HG02981 (cell line): ENCODE measurements at regions not wholly inside any gene's neighbourhood (a gene's known extent, or its start where the extent isn't known, plus 50 kb on each side); places are given as distances from the start of the nearest gene placed in this dataset.
A peak's percentile ranks its signal among the peaks of the same experiment; 100 is the strongest.

Experiments used
- ATAC-seq: cut with Tn5 transposase; IDR thresholded peaks from one replicate; pipeline ENCODE4 v1.9.1; 2021; ENCODE audit warnings: mild to moderate bottlenecking, moderate library complexity; ENCODE audit not compliant: unreplicated experiment

GRCh38 chr13:30128095-30128494 lies 179.3 kb downstream of the KATNAL1 start:
- ATAC-seq: no peak

DNA sequence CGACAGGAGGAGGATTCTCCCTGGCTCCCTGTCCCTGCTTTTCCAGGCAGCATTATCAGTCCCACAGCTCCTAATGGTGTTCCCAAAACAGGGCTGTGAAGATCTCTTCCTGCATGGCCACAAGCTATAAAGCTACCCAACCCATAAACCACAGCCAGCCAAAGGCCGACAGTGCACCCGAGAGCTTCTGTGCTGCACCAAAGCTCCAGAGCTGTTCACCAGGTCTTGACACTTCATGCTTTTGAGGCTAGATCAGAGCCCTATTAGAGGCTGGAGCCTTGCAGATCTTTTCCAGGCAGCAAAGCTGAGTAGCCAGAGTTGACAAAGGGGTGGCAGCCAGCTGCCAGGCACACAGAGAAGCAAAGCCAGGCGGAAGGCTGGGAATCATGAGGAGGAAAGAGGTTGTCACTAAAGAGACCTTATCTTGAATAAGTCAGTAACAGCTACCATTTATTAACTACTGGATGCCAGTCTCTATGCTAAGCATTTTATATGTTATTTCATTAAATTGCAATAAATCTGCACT lies 180.4 kb downstream of the KATNAL1 start:
- ATAC-seq: no peak

GRCh38 chr13:30125422-30126073 lies 181.8 kb downstream of the KATNAL1 start:
- no peak for ATAC-seq

GRCh38 chr13:30124131-30124768 lies 183.1 kb downstream of the KATNAL1 start:
- ATAC-seq: no peak

DNA sequence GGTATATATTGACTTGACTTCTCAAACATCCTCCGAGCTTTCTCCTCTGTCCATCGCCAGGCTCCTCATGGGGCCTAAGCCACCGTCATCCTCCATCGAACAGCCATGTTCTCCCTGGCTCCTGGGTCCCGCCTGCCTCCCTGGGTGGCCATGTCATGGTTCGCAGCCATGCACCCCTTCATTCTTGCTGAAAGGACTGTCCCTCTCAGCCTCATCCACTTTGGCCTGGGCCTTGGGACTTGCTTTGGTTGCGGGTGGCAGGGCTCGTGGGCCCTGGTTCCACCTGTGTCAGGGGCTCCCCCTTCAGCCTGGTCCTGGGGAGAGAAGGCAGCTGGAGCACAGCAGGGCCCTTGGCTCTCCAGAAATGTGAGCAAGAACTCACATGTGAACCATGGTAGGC lies 183.8 kb downstream of the KATNAL1 start:
- no peak for ATAC-seq

DNA sequence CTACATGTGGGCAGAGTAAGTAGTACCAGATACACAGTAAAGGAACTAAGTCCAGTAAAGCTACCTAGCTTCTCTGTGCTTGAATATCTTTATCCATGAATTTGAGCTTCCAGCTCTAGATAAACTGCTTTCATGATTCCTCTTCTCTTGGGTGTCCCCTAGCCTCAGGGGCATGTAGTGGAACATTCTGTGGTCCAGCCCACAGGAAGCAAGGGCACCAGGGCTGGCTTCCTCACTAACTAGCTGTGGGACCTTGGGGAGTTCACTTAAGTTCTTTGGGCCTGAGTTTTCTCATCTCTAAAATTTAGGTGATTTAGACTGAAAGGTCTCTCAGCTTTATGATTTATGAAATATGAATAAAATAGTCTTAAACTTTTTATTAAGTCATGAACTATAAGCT lies 185.7 kb downstream of the KATNAL1 start:
- no peak for ATAC-seq

DNA sequence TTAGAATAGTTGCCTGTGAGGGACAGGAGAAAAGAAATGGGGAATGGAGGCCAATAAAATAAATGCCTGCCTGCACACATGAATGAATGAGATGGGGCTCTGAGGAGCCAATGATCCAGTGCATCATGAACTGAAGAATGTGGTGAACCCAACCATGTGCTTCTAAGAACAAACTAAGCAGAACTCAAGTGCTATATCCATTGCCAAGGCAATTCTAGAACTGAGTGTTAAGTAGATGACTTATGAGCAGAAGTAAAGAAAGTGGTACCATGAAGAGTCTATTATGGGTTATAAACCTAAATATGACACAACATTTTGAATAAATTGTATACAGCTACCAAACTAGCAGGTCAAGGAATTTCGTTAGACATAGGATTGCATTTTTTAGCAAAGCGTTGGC lies 186.1 kb downstream of the KATNAL1 start:
- no peak for ATAC-seq

GRCh38 chr13:30120133-30120822 lies 187.1 kb downstream of the KATNAL1 start:
- no peak for ATAC-seq

DNA sequence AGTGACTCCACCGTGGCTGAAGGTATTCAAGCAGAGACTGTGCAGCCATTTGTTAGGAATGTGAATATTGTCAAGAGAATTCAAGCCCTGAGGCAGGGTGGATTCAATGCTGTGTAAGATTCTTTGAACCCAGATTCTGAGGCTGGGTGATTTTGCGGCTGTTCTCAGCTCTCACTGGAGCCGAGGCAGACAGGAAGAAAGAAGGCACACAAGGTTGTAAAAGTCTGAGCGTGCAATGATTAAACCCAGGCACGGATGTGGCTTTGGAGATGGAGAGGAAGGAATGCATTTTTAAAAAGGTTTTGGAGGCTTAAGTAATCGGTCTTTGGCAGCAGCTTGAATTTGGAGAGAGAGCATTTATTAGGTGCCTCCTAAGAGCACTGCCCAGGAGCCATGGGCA lies 187.9 kb downstream of the KATNAL1 start:
- ATAC-seq: no peak

DNA sequence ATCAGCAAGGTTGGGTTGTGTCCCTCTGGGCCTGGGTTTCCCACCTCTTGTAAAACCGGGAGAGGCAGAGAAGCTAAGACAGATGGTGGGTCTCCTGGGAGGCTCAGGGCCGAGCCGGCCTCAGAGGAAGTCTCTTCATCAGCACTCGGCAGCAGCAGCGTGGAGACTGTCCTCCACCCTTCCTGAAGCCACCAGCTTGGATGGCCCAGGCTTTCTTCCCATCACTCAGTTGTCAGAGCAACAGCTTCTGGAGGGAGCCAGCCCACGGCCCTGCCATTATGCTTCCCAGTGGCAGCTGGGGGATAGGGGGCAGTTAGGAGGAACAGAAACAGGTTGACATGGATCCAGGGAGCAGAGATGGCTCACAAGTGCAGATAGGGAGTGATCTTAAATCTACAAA lies 191.0 kb downstream of the KATNAL1 start:
- ATAC-seq: no peak

DNA sequence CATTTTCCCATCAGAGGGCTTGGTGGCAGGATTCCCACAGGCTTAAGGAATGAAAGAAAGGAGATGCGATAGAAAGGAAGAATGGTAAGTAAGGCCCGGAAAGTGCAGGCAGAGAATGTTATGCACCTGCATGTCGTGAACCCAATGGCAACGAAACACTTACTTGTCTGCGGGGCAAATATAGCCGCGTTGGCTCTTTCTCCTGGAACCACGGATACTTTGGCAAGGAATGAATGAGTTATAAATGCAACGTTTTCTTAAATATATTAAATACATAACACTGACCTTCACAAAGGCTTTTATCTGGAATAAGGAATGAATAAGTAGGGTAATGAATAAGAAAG lies 192.1 kb downstream of the KATNAL1 start:
- peak; percentile 5 for ATAC-seq

- peak; percentile 91 for ATAC-seq
These were observed 192.6 kb downstream of the KATNAL1 start for GRCh38 chr13:30114571-30115256.

DNA sequence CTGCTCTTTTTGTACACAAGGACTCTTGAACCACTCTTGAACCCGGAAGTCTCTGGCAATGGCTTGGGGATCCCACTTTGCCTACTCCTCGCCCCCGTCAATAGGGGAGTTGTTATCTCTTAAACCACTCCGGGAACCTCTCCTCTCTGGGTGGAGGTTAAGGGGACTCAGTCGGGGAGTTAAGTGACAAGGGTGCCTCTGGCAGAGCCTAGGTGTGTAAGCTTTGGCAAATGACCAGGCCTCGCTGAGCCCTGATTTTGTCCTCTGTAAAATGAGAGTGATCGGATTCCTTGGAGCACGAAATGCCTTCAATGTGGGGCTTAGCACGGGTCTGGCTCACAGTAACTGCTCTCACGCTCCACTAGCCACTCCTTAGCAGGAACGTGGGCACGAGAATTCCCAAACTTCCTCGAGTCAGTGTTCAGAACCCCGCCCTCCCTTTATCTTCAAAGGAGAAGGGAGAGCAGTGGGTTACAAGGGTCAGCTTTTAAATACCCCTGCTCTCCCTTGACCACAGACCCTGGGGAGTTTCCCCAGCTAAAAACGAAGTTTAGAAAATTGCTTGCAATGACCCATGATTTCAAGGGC lies 193.3 kb downstream of the KATNAL1 start:
- ATAC-seq: no peak

GRCh38 chr13:30113551-30113950 lies 193.8 kb downstream of the KATNAL1 start:
- no peak for ATAC-seq

GRCh38 chr13:30112602-30113435 lies 194.5 kb downstream of the KATNAL1 start:
- no peak for ATAC-seq

DNA sequence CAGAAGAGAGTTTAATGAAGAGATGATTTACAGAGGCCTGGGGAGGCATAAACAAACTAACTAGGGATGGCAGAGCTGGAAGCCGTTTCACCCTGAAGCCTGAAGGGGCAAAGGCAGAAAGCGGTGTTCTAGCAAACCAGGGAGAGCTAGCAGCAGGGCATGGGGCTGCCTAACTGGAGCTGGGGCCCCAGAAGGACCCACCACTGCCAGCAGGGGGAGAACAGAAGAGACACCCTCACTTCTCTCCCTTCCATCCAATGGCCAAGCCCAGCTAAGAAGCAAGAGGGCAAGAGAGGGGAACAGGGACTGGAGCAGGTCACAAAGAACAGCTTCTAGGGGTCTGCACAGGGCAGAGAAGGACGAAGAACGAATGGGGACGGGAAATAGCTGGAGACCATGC lies 195.5 kb downstream of the KATNAL1 start:
- ATAC-seq: no peak

GRCh38 chr13:30110301-30111070 lies 196.9 kb downstream of the KATNAL1 start:
- no peak for ATAC-seq

GRCh38 chr13:30109471-30110135 lies 197.7 kb downstream of the KATNAL1 start:
- no peak for ATAC-seq

DNA sequence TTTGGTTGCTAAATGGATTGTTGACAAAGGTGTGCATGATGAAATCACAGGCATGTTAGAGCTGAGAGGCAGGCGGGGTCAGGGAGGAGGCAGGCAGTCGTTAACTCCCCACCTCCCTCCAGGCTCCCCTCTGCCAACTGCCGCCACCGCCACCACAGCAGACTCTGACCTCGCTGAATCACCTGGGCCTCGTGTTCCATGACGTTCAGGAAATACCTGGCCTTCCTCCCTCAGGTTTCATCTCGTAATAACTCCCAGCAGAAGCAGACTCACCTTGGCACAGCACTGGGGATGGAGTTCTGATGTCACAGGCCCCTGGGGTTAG lies 198.5 kb downstream of the KATNAL1 start:
- no peak for ATAC-seq
